Neural crest cell (in vitro differentiated cells): ENCODE measurements at regions not wholly inside any gene's neighbourhood (a gene's known extent, or its start where the extent isn't known, plus 50 kb on each side); places are given as distances from the start of the nearest gene placed in this dataset.

ENCODE experiments used
- DNase-seq: peaks from one replicate; pipeline ENCODE4 v3.0.0; 2021; ENCODE audit warnings: low read depth, mixed read lengths, low spot score
- H3K27ac Mint-ChIP-seq: one replicate; pipeline ENCODE4 v1.8.0; 2021; ENCODE audit warnings: mild to moderate bottlenecking, mixed read lengths; ENCODE audit not compliant: unreplicated experiment
- H3K27me3 Mint-ChIP-seq: 2 replicates; pipeline ENCODE4 v1.8.0; 2021; ENCODE audit warnings: low read depth, mild to moderate bottlenecking, mixed read lengths
- H3K36me3 Mint-ChIP-seq: 2 replicates; pipeline ENCODE4 v1.8.0; 2021; ENCODE audit warnings: low read depth, mild to moderate bottlenecking, mixed read lengths
- H3K4me1 Mint-ChIP-seq: 2 replicates; pipeline ENCODE4 v1.8.0; 2021; ENCODE audit warnings: mixed read lengths
- H3K4me3 Mint-ChIP-seq: one replicate; pipeline ENCODE4 v1.8.0; 2021; ENCODE audit warnings: mild to moderate bottlenecking, mixed read lengths
- H3K9me3 Mint-ChIP-seq: 2 replicates; pipeline ENCODE4 v1.8.0; 2021; ENCODE audit warnings: mixed read lengths
- CTCF ChIP-seq: fragments of 200-600 bp; sonication (generic); conservative IDR thresholded peaks from 2 replicates; pipeline ENCODE4 v1.5.0; 2021; ENCODE audit warnings: antibody characterized with exemption, mild to moderate bottlenecking

- Mint-ChIP-seq H3K4me3 (no peak overlapping the region), H3K4me1 (no peaks in the 10 kb centered on the region)
These were observed 113.6 kb downstream of the VAPA start for GRCh38 chr18:10027461-10027860.

DNA sequence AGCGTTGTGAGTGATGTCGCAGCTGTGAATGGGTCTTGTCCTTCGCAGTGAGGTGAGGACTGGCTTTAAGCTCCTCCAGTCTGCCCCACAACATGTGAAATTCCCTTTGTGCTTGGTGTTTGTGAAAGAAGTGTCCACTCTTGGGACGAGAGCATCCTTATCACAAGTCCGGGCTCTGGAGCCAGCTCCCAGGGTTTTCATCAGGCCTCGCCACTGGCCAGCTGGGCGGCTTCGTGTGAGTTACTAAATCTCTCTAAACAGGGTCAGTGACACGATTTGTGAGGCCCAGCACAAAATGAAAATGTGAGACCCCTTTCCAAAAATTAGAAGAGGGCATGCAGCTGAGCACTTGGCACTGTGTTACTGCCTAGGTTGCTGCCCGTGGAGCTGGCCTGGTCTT, 115.9 kb downstream of the VAPA start:
- TF ChIP-seq CTCF: no peak
- Mint-ChIP-seq H3K4me3 (no peak overlapping the region), H3K36me3 (no peaks in the 10 kb centered on the region), H3K9me3 (no peaks in the 10 kb centered on the region), H3K27me3 (no peaks in the 10 kb centered on the region), H3K27ac (no peak overlapping the region), H3K4me1 (peaks cover 12% of the 10 kb centered on the region)
- no peak for DNase-seq

More at GRCh38 chr18:10027461-10027860, 113.6 kb downstream of the VAPA start:
- no peaks in the 10 kb centered on the region for H3K36me3 Mint-ChIP-seq
- DNase-seq: no peak
- TF ChIP-seq CTCF: no peak
- no peak overlapping the region for H3K27ac Mint-ChIP-seq
- no peaks in the 10 kb centered on the region for H3K27me3 Mint-ChIP-seq
- H3K9me3 Mint-ChIP-seq: no peaks in the 10 kb centered on the region

- Mint-ChIP-seq H3K4me3 (no peak overlapping the region), H3K27me3 (no peaks in the 10 kb centered on the region), H3K9me3 (no peaks in the 10 kb centered on the region), H3K4me1 (peaks cover 25% of the 10 kb centered on the region), H3K27ac (peak overlapping the region; percentile 80), H3K36me3 (no peaks in the 10 kb centered on the region)
- no peak for TF ChIP-seq CTCF
- DNase-seq: no peak
These were observed 117.2 kb downstream of the VAPA start for GRCh38 chr18:10030816-10031541.

GRCh38 chr18:10032331-10033015, 118.7 kb downstream of the VAPA start:
- Mint-ChIP-seq H3K4me3 (no peak overlapping the region), H3K9me3 (no peaks in the 10 kb centered on the region), H3K27ac (no peak overlapping the region), H3K4me1 (peaks cover 29% of the 10 kb centered on the region), H3K27me3 (no peaks in the 10 kb centered on the region), H3K36me3 (no peaks in the 10 kb centered on the region)
- TF ChIP-seq CTCF: no peak
- DNase-seq: no peak

DNA sequence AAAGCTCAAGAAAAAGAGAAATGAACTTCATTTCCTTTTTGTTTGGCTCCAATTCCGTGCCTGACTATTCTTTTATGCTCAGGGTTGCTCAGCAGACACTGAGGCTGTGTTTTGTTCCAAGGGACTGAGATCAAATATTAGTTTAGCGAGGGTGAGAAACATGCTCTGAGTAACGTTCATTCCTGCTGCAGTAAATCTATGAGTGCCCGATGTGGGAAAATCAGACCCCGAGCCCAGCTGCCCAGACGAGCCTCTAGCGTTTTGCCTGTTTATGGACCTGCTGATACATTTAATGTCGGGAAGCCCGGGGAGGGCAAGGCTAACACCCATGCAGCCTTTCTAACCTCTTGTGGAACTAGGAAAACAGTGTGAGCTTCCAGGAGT, 119.2 kb downstream of the VAPA start:
- DNase-seq: no peak
- Mint-ChIP-seq H3K27ac (no peak overlapping the region), H3K4me3 (no peak overlapping the region), H3K36me3 (no peaks in the 10 kb centered on the region), H3K9me3 (no peaks in the 10 kb centered on the region), H3K27me3 (no peaks in the 10 kb centered on the region), H3K4me1 (peaks cover 29% of the 10 kb centered on the region)
- TF ChIP-seq CTCF: no peak
